Activated CD4-positive, alpha-beta T cell treated with anti-CD3 and anti-CD28 coated beads for 36 hours (primary cell): ENCODE measurements at regions not wholly inside any gene's neighbourhood (a gene's known extent, or its start where the extent isn't known, plus 50 kb on each side); places are given as distances from the start of the nearest gene placed in this dataset.

Source experiments
- ATAC-seq: fragments of 200-7000 bp; cut with Tn5 transposase; one replicate; pipeline ENCODE4 v1.10.0; 2021; ENCODE audit warnings: mild to moderate bottlenecking, moderate library complexity
- CTCF ChIA-PET: fragments of 350-600 bp; sonication (Branson Sonifier 250); formaldehyde crosslinking; loops from one replicate; lab custom pipeline; 2021; ENCODE audit warnings: antibody characterized with exemption; lab: Charles Lee
- POLR2A ChIA-PET: fragments of 350-600 bp; sonication (Branson Sonifier 250); formaldehyde crosslinking; loops from one replicate; lab custom pipeline; 2021; ENCODE audit warnings: antibody characterized with exemption, inconsistent platforms; lab: Charles Lee
- DNase-seq: peaks from one replicate; pipeline ENCODE4 v3.0.0-alpha.2; 2020
- H3K27ac Mint-ChIP-seq: one replicate; pipeline ENCODE4 v1.8.0; 2021; ENCODE audit warnings: mixed read lengths
- H3K27me3 Mint-ChIP-seq: one replicate; pipeline ENCODE4 v1.8.0; 2021; ENCODE audit warnings: mixed read lengths
- H3K36me3 Mint-ChIP-seq: one replicate; pipeline ENCODE4 v1.8.0; 2021; ENCODE audit warnings: low read depth, mixed read lengths
- H3K4me1 Mint-ChIP-seq: one replicate; pipeline ENCODE4 v1.8.0; 2021; ENCODE audit warnings: mixed read lengths
- H3K4me3 Mint-ChIP-seq: one replicate; pipeline ENCODE4 v1.8.0; 2021; ENCODE audit warnings: mild to moderate bottlenecking, moderate library complexity, mixed read lengths
- H3K9me3 Mint-ChIP-seq: one replicate; pipeline ENCODE4 v1.8.0; 2021; ENCODE audit warnings: low read depth, mixed read lengths
- intact Hi-C, 2 experiments: fragments of 100-400 bp; cut with DNase I in 1 of 2; cut with micrococcal nuclease in 1 of 2; formaldehyde crosslinking; loops; one replicate each; pipeline versions ENCODE4 v1.14.2 to v1.15.1; 2022 to 2024; cut with DNase I, micrococcal nuclease

DNA sequence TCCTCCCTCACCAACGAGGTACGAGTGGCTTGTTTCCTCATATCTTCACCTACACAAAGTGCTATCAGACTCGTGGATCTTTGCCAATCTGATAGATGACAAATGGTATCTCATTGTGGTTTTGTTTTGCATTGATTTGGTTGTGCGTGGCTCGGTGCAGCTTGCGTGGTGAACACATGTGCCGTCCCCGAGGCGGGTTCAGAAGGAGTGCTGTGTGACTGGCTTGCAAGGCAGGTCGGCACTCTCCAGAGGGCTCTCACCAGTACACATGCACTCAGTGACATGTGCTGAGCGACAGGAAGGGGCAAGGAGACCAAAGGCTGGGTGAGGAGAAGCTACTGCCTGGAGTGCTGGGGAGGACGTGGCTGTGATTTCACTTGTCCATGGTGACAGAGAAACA, 95.3 kb upstream of the PITX1 start:
- Mint-ChIP-seq H3K9me3 (no peaks in the 10 kb centered on the region), H3K36me3 (no peaks in the 10 kb centered on the region), H3K4me3 (no peak overlapping the region), H3K4me1 (peaks cover 6% of the 10 kb centered on the region), H3K27ac (no peak overlapping the region), H3K27me3 (no peaks in the 10 kb centered on the region)
- peak; percentile 63 for ATAC-seq
- CTCF ChIA-PET: interaction anchor here (0.5 kb wide), 1 partner anchor 18 kb away, joined by 3 read pairs; no protein-coding TSS in a partner anchor
- intact Hi-C loops: no loop called here
- peak; percentile 14 for DNase-seq
- POLR2A ChIA-PET: no interaction called here

DNA sequence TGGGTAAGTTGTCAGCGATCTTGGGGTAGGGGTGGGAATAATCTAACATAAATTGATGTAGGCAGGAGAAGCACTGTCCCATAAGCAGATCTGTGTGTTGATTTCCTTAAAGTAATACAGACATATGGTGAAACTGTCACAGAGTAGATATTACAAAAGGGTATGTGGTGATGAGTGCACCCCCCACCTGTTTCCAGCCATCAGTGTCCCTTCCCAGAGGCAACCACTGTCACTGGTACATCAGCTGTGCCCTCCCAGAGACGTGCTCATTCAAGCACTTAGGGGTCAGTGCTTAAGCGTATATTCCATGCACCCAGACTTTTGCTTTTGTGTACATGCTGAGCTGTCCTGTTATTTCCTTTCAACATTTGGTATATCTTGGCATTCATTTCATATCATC, 94.3 kb upstream of the PITX1 start:
- Mint-ChIP-seq H3K27me3 (no peaks in the 10 kb centered on the region), H3K27ac (no peak overlapping the region), H3K4me1 (peaks cover 6% of the 10 kb centered on the region), H3K36me3 (no peaks in the 10 kb centered on the region), H3K9me3 (no peaks in the 10 kb centered on the region), H3K4me3 (no peak overlapping the region)
- DNase-seq: no peak
- CTCF ChIA-PET: no interaction called here
- intact Hi-C loops: no loop called here
- POLR2A ChIA-PET: no interaction called here
- no peak for ATAC-seq

DNA sequence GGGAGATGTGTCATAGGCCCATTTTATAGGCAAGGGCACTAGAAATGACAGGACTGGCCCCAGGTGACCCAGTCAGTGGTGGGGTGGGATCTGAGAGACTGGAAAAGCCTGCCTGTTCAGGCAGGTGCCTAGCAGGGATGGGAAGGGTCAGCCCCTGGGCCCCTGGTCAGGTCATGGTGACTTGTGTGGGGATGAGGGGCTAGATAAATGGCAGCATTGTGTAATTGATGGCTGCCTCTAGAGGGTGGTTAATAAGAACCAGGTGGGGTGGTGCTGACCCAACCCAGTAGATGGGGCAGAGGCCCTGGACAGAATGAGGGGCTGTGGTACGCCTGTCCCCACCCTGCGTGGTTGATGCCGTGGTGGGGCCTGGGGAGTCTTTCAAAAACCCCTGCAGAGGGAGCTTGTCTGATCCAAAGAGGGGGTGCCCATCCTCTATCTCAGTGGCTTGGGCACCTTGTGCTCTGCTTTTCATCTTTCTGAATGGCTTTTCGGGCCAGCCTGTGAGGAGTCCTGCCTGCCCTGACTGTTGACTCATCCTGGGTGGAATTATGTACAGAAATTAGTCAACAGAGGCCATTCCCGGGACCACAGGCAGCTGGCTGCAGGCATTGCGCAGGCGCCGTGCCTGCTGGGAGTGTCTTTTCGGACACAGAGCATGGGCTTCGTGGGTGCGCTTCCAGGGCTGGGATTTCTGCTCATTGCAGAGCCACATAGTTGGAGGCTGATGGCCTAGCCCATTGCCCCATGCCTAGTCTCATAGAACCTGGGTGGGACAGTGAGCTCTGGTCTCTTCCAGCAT, 93.6 kb upstream of the PITX1 start:
- H3K9me3 Mint-ChIP-seq: no peaks in the 10 kb centered on the region
- H3K4me3 Mint-ChIP-seq: no peak overlapping the region
- peaks cover 6% of the 10 kb centered on the region for H3K4me1 Mint-ChIP-seq
- H3K36me3 Mint-ChIP-seq: no peaks in the 10 kb centered on the region
- ChIA-PET POLR2A (no interaction called here), CTCF (no interaction called here)
- ATAC-seq (no peak), DNase-seq (no peak)
- H3K27me3 Mint-ChIP-seq: peaks cover 3% of the 10 kb centered on the region
- intact Hi-C loops: no loop called here
- H3K27ac Mint-ChIP-seq: no peak overlapping the region

DNA sequence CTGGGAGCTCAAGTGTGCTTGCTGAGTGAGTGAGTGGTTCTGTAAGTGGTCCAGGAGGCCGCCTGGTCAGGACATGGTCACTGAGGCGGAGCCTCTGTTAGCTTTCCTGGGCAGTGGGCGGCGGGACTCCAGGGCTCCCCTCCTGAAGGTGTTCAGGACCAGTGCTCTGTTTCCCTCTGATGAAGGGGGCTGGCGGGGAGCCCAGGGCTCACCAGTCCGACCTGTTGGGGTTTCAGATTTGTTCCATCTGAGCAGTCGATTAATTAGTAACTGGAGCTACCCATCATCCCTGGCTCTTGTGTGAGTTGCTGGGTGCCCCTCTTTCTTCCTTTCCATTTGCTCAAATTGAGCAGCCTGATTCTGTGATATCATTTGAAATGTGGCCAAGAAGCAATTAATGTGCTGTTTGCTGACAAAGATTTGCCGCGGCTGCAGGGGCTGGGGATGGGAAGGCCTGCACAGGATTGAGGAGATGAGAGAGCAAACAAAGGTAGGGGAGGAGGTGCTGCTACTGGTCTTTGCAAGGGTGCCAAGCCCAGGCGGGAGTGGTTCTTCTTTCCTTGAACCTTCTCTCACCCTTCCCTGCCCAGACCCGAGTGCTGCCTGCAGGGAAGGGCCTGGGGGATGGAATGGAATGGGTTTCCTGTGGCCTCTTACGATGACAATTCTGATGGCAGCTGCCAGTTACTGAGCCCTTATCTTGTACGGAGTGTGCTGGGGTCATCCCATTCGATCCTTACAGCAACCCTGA, 92.8 kb upstream of the PITX1 start:
- DNase-seq: no peak
- H3K27me3 Mint-ChIP-seq: peaks cover 3% of the 10 kb centered on the region
- H3K4me1 Mint-ChIP-seq: peaks cover 6% of the 10 kb centered on the region
- no peaks in the 10 kb centered on the region for H3K36me3 Mint-ChIP-seq
- H3K4me3 Mint-ChIP-seq: no peak overlapping the region
- H3K27ac Mint-ChIP-seq: no peak overlapping the region
- ChIA-PET CTCF (no interaction called here), POLR2A (no interaction called here)
- intact Hi-C loops: no loop called here
- ATAC-seq: no peak
- no peaks in the 10 kb centered on the region for H3K9me3 Mint-ChIP-seq

DNA sequence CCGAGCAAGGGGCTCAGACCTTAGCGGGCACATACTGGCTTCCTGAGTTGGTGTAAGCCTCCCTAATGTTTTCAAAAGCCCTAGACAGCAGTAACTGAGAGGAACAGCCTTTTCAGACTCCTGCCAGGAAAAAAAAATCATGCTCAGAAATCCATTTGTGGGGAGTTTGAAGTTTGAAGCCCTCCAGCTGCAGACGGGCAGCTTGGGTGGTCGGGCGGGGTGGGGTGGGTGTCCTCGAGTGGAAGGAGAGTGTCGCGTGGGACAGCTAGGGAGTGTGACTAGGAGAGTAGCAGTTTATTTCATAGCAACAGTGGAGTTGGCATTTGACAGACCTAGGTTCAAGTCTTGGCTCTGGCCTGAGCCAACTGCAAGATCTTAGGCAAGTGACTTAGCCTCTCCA, 90.7 kb upstream of the PITX1 start:
- ATAC-seq: no peak
- ChIA-PET CTCF (interaction anchor here (0.6 kb wide), 1 partner anchor 700 kb away, joined by 3 read pairs; no protein-coding TSS in a partner anchor), POLR2A (no interaction called here)
- Mint-ChIP-seq H3K4me3 (no peak overlapping the region), H3K36me3 (no peaks in the 10 kb centered on the region), H3K9me3 (no peaks in the 10 kb centered on the region), H3K27ac (no peak overlapping the region), H3K27me3 (peaks cover 3% of the 10 kb centered on the region), H3K4me1 (peaks cover 6% of the 10 kb centered on the region)
- DNase-seq: no peak
- intact Hi-C loops: no loop called here

DNA sequence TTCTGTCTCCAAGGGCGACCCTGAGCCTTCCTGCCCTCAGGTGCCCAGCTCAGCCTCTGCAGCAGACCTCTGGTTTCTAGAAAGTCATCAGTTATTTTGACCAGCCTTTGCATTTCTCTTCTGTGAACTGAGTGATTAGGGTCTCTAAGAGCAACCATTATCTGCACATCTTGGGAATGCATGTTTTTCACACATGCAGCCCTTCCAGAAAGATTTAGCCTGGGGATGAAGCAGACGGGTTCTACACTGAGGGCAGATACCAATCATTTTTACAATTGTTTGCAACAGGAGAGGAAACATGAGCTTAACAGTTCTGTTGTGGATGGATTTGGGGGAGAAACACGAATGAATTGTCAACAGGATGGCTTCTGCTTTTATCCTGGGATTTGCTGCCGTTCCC, 90.1 kb upstream of the PITX1 start:
- CTCF ChIA-PET: interaction anchor here (0.7 kb wide), 1 partner anchor 13 kb away, joined by 3 read pairs; no protein-coding TSS in a partner anchor

DNA sequence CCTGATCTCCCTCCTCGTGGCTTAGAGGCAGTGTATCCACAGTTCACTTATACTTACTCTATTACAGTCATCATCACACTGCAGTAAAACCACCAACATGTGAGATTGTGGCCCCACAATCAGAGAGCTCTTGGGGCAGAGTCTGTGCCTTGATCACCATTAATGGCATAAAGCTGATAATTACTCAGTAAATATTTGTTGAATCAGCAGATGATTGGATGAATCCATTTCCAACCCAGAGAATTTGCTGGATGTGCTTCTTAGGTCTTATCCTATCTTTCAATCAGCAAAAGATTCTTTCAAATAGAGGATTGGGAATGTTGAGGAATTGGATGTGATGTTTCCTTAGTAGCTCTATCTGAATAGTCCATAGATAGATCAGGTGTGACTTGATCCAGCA, 88.8 kb upstream of the PITX1 start:
- Mint-ChIP-seq H3K36me3 (no peaks in the 10 kb centered on the region), H3K4me1 (no peaks in the 10 kb centered on the region), H3K27ac (no peak overlapping the region), H3K4me3 (no peak overlapping the region), H3K27me3 (peaks cover 3% of the 10 kb centered on the region), H3K9me3 (no peaks in the 10 kb centered on the region)
- no peak for ATAC-seq
- intact Hi-C loops: no loop called here
- DNase-seq: no peak
- ChIA-PET POLR2A (no interaction called here), CTCF (interaction anchor here (0.8 kb wide), 1 partner anchor 345 kb away, joined by 3 read pairs; no protein-coding TSS in a partner anchor)

More for the DNA sequence above, 90.1 kb upstream of the PITX1 start:
- no peak for ATAC-seq
- intact Hi-C loops: no loop called here
- peaks cover 3% of the 10 kb centered on the region for H3K27me3 Mint-ChIP-seq
- DNase-seq: no peak
- no peaks in the 10 kb centered on the region for H3K36me3 Mint-ChIP-seq
- no peaks in the 10 kb centered on the region for H3K9me3 Mint-ChIP-seq
- POLR2A ChIA-PET: no interaction called here
- H3K4me1 Mint-ChIP-seq: peaks cover 2% of the 10 kb centered on the region
- H3K27ac Mint-ChIP-seq: no peak overlapping the region
- H3K4me3 Mint-ChIP-seq: no peak overlapping the region

DNA sequence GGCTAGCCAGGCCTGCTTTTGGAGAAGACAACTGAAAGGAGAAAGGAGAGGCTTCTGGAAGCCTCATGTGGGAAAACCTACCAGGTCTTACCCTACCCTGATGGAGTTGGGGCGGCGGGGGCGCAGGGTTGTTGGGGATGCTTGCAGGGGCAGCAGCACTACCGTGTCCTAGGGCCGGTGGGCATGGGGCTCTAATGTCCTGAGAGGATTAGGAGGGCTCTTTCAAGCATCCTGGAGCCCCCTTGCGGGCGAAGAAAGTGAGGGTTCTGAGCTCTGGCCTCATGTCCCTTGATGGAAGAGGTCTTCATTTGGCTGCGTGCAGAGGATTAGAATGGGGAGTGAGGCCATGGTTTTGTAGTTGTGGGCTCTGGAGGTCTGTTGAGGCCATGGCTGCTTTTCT, 86.9 kb upstream of the PITX1 start:
- ATAC-seq: no peak
- POLR2A ChIA-PET: no interaction called here
- Mint-ChIP-seq H3K9me3 (no peaks in the 10 kb centered on the region), H3K4me3 (no peak overlapping the region), H3K36me3 (no peaks in the 10 kb centered on the region), H3K27me3 (peaks cover 3% of the 10 kb centered on the region), H3K27ac (no peak overlapping the region), H3K4me1 (no peaks in the 10 kb centered on the region)
- DNase-seq: no peak
- intact Hi-C loops: no loop called here
- CTCF ChIA-PET: no interaction called here

DNA sequence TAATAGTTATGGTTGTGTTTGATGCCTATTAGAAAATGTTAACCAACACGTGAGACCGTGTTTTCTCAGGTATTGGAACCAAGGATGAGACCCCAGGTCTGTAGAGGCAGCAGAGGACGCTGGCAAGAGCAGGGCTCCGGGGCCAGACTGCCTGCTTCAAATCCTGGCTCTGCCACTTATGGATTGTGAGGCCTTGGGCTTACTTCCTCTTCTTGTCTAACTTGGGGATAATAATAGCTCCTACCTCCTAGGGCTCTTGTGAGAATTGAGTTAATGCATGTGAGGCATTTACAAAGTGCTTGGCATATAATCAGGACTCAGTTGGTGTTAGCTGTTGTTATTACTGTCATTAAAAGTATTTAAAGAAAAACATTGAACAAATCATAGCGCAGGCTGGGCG, 85.5 kb upstream of the PITX1 start:
- DNase-seq: no peak
- no peaks in the 10 kb centered on the region for H3K9me3 Mint-ChIP-seq
- no peak for ATAC-seq
- CTCF ChIA-PET: no interaction called here
- no peaks in the 10 kb centered on the region for H3K4me1 Mint-ChIP-seq
- peaks cover 3% of the 10 kb centered on the region for H3K27me3 Mint-ChIP-seq
- no peaks in the 10 kb centered on the region for H3K36me3 Mint-ChIP-seq
- intact Hi-C loops: no loop called here
- no peak overlapping the region for H3K4me3 Mint-ChIP-seq
- POLR2A ChIA-PET: no interaction called here
- H3K27ac Mint-ChIP-seq: no peak overlapping the region

DNA sequence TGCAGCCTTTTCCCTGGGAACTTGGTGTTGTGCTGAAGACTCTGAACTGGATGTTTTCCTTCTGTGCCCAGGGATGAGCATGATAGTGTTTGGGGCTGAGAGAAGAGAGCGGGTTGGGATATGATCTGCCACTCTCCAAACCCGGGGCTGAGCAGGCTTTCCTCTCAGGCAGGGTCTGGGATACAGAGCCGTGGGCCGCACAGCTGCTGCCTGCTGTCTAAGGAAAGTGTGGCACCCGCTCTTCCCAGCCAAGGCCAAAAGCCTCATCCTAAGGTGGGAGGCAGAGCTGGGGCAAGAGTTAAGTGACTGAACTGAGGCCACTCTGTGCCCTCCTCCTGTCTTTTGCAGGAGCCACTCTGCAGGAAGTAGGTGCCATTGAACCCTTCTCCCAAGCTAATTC, 83.6 kb upstream of the PITX1 start:
- no peak overlapping the region for H3K4me3 Mint-ChIP-seq
- H3K36me3 Mint-ChIP-seq: no peaks in the 10 kb centered on the region
- H3K9me3 Mint-ChIP-seq: no peaks in the 10 kb centered on the region
- no peak overlapping the region for H3K27ac Mint-ChIP-seq
- CTCF ChIA-PET: no interaction called here
- ATAC-seq (no peak), DNase-seq (no peak)
- intact Hi-C loops: no loop called here
- H3K4me1 Mint-ChIP-seq: no peaks in the 10 kb centered on the region
- POLR2A ChIA-PET: no interaction called here
- H3K27me3 Mint-ChIP-seq: no peaks in the 10 kb centered on the region

DNA sequence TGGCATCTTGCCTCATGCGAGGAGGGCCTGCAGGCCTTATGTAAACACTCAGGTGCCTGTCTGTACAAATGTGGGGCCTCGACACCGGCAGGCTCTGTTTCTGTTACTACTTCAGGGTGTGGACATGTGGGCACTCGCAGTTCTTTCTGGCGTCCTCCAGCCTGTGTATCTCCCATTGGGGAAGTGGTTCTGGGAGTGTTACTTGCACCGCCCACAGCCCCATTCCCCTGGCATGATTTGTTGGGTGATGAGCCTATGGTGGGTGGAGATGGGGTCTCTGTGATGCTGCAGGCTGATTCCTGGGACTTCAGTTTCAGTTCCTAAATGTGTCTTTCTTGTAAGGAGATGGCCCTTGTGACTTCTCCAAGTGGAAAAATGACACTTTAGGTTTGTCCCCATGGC, 82.1 kb upstream of the PITX1 start:
- intact Hi-C loops: no loop called here
- Mint-ChIP-seq H3K4me1 (peaks cover 3% of the 10 kb centered on the region), H3K27me3 (no peaks in the 10 kb centered on the region), H3K36me3 (no peaks in the 10 kb centered on the region), H3K27ac (no peak overlapping the region), H3K9me3 (no peaks in the 10 kb centered on the region), H3K4me3 (no peak overlapping the region)
- ChIA-PET CTCF (no interaction called here), POLR2A (no interaction called here)
- ATAC-seq (no peak), DNase-seq (no peak)

DNA sequence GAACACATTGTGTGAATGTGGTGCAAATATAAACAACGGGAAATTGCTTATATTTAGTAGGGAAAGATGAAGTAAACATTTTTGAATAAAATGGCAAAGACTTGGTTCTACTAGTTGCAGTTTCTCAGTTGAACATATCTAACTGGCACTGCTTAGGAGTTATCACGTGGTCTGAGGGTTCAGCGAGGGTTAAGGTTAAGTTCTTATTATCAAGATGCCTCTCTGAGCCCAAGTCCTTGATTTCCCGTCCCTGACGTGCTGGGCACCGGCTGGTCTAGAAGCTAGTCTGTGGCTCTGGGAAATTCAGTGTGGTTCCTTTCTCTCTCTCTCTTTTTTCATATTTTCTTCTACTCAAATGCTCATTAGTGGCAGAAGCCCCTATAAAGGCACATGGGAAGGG, 81.6 kb upstream of the PITX1 start:
- no peaks in the 10 kb centered on the region for H3K27me3 Mint-ChIP-seq
- DNase-seq (no peak), ATAC-seq (no peak)
- peaks cover 3% of the 10 kb centered on the region for H3K4me1 Mint-ChIP-seq
- H3K4me3 Mint-ChIP-seq: no peak overlapping the region
- no peak overlapping the region for H3K27ac Mint-ChIP-seq
- ChIA-PET POLR2A (no interaction called here), CTCF (no interaction called here)
- H3K36me3 Mint-ChIP-seq: no peaks in the 10 kb centered on the region
- H3K9me3 Mint-ChIP-seq: no peaks in the 10 kb centered on the region
- intact Hi-C loops: no loop called here
